ENCODE measurements at regions not wholly inside any gene's neighbourhood (a gene's known extent, or its start where the extent isn't known, plus 50 kb on each side); places are given as distances from the start of the nearest gene placed in this dataset.

- no peak for TF ChIP-seq CTCF (IDR thresholded peaks at IDR 0.05; ENCODE audit: borderline replicate concordance, extremely low read depth, low read length, poor library complexity, severe bottlenecking)
- TF ChIP-seq EZH2 (IDR thresholded peaks at IDR 0.05; ENCODE audit: borderline replicate concordance, low read depth, low read length, severe bottlenecking), result no peak
These were observed 233.5 kb upstream of the RBBP8 start for GRCh38 chr18:22699629-22700028.

Data from DND-41 (cell line).